GM23338 (cell line): ENCODE measurements at regions not wholly inside any gene's neighbourhood (a gene's known extent, or its start where the extent isn't known, plus 50 kb on each side); places are given as distances from the start of the nearest gene placed in this dataset.

Source experiments
- ATAC-seq: fragments of 200-7000 bp; cut with Tn5 transposase; 3 replicates; pipeline ENCODE4 v1.9.1; 2020
- DNase-seq: peaks from one replicate; pipeline ENCODE4 v3.0.0-alpha.2; 2015; ENCODE audit warnings: low spot score
- H2AFZ ChIP-seq: fragments of 200-600 bp; sonication (generic); 2 replicates; pipeline ENCODE4 v1.8.0; 2016; ENCODE audit warnings: antibody characterized with exemption, mild to moderate bottlenecking, moderate library complexity
- H3F3A ChIP-seq: fragments of 200-600 bp; sonication (generic); replicated peaks from 2 replicates; pipeline ENCODE4 v1.8.0; 2017; ENCODE audit warnings: antibody characterized with exemption, mixed run types, low read depth
- H3K27ac ChIP-seq: fragments of 200-600 bp; sonication (generic); 2 replicates; pipeline ENCODE4 v1.6.1; 2016; ENCODE audit warnings: low read depth
- H3K27me3 ChIP-seq: fragments of 200-600 bp; sonication (generic); 2 replicates; pipeline ENCODE4 v1.8.0; 2016; ENCODE audit warnings: mild to moderate bottlenecking, mixed run types, moderate library complexity; ENCODE audit not compliant: insufficient read depth
- H3K36me3 ChIP-seq: fragments of 200-600 bp; sonication (generic); 2 replicates; pipeline ENCODE4 v1.8.0; 2016; ENCODE audit warnings: mild to moderate bottlenecking; ENCODE audit not compliant: insufficient read depth
- H3K4me1 ChIP-seq: fragments of 200-600 bp; sonication (generic); 2 replicates; pipeline ENCODE4 v1.8.0; 2016; ENCODE audit warnings: mild to moderate bottlenecking, moderate library complexity; ENCODE audit not compliant: insufficient read depth
- H3K4me2 ChIP-seq: fragments of 200-600 bp; sonication (generic); 2 replicates; pipeline ENCODE4 v1.7.1; 2017; ENCODE audit warnings: mixed run types
- H3K4me3 ChIP-seq: fragments of 200-600 bp; sonication (generic); 2 replicates; pipeline ENCODE4 v1.6.1; 2016; ENCODE audit warnings: mixed run types
- H3K79me2 ChIP-seq: fragments of 200-600 bp; sonication (generic); replicated peaks from 2 replicates; pipeline ENCODE4 v1.8.0; 2017; ENCODE audit warnings: mild to moderate bottlenecking; ENCODE audit not compliant: insufficient read depth
- H3K9me2 ChIP-seq: fragments of 200-600 bp; sonication (generic); 2 replicates; pipeline ENCODE4 v1.8.0; 2017; ENCODE audit not compliant: insufficient read depth
- H4K20me1 ChIP-seq: fragments of 200-600 bp; sonication (generic); replicated peaks from 2 replicates; pipeline ENCODE4 v1.8.0; 2017; ENCODE audit warnings: mild to moderate bottlenecking; ENCODE audit not compliant: insufficient read depth
- H3K27ac Mint-ChIP-seq: 2 replicates; pipeline ENCODE4 v1.8.0; 2020; ENCODE audit warnings: inconsistent platforms, mild to moderate bottlenecking, moderate library complexity, mixed read lengths
- H3K27me3 Mint-ChIP-seq: 3 replicates; pipeline ENCODE4 v1.8.0; 2022; ENCODE audit warnings: low read depth, mild to moderate bottlenecking, moderate library complexity, mixed read lengths, inconsistent platforms; ENCODE audit not compliant: insufficient read depth, poor library complexity
- H3K36me3 Mint-ChIP-seq: 3 replicates; pipeline ENCODE4 v1.8.0; 2021; ENCODE audit warnings: low read depth, mild to moderate bottlenecking, inconsistent platforms, moderate library complexity, mixed read lengths
- H3K4me1 Mint-ChIP-seq: 3 replicates; pipeline ENCODE4 v1.8.0; 2020; ENCODE audit warnings: mild to moderate bottlenecking, inconsistent platforms, mixed read lengths
- H3K4me3 Mint-ChIP-seq: 3 replicates; pipeline ENCODE4 v1.8.0; 2021; ENCODE audit warnings: moderate library complexity, mild to moderate bottlenecking, inconsistent platforms, mixed read lengths
- H3K9me3 Mint-ChIP-seq: 3 replicates; pipeline ENCODE4 v1.8.0; 2020; ENCODE audit warnings: moderate library complexity, mild to moderate bottlenecking, inconsistent platforms, mixed read lengths
- CREB1 ChIP-seq: fragments of 250-450 bp; sonication (Bioruptor Pico); IDR thresholded peaks from 2 replicates; pipeline ENCODE4 v1.5.0; 2020; ENCODE audit warnings: low read depth, mild to moderate bottlenecking, moderate library complexity
- EZH2 ChIP-seq: fragments of 200-600 bp; sonication (generic); IDR thresholded peaks from one replicate; pipeline ENCODE4 v1.8.0; 2017; ENCODE audit warnings: antibody characterized with exemption, mild to moderate bottlenecking, low read depth; ENCODE audit not compliant: unreplicated experiment
- EZH2phosphoT487 ChIP-seq: fragments of 200-600 bp; sonication (generic); IDR thresholded peaks from one replicate; pipeline ENCODE4 v1.8.1; 2018; ENCODE audit warnings: antibody characterized with exemption; ENCODE audit not compliant: unreplicated experiment
- JUNB ChIP-seq: IDR thresholded peaks from one replicate; pipeline ENCODE4 v1.6.1; 2016; ENCODE audit warnings: antibody characterized with exemption; ENCODE audit not compliant: unreplicated experiment
- NANOG ChIP-seq: IDR thresholded peaks from 2 replicates; pipeline ENCODE4 v1.6.1; 2016; ENCODE audit warnings: antibody characterized with exemption, borderline replicate concordance
- STAT1 ChIP-seq: IDR thresholded peaks from one replicate; pipeline ENCODE4 v1.6.1; 2016; ENCODE audit warnings: antibody characterized with exemption; ENCODE audit not compliant: unreplicated experiment
- ZNF114 ChIP-seq: fragments of 250-450 bp; sonication (Bioruptor Pico); IDR thresholded peaks from 2 replicates; pipeline ENCODE4 v1.5.0; 2020; ENCODE audit warnings: mild to moderate bottlenecking, moderate library complexity
- ZNF331 ChIP-seq: fragments of 250-450 bp; sonication (Bioruptor Pico); IDR thresholded peaks from 2 replicates; pipeline ENCODE4 v1.5.0; 2020; ENCODE audit warnings: low read depth, mild to moderate bottlenecking, moderate library complexity
- ZNF462 ChIP-seq: fragments of 250-450 bp; sonication (Bioruptor Pico); IDR thresholded peaks from 2 replicates; pipeline ENCODE4 v1.5.0; 2020; ENCODE audit warnings: mild to moderate bottlenecking, moderate library complexity
- TF ChIP-seq, protein P1 (sequence below), 2 experiments: fragments of 200-600 bp in 1 of 2; sonication (generic) in 1 of 2; conservative IDR thresholded peaks; 2 replicates each; pipeline versions ENCODE4 v1.5.1 to v1.6.1; 2016 to 2017; ENCODE audit warnings: antibody characterized with exemption in 2 of 2, low read depth in 2 of 2, mild to moderate bottlenecking in 2 of 2, moderate library complexity in 1 of 2

DNA sequence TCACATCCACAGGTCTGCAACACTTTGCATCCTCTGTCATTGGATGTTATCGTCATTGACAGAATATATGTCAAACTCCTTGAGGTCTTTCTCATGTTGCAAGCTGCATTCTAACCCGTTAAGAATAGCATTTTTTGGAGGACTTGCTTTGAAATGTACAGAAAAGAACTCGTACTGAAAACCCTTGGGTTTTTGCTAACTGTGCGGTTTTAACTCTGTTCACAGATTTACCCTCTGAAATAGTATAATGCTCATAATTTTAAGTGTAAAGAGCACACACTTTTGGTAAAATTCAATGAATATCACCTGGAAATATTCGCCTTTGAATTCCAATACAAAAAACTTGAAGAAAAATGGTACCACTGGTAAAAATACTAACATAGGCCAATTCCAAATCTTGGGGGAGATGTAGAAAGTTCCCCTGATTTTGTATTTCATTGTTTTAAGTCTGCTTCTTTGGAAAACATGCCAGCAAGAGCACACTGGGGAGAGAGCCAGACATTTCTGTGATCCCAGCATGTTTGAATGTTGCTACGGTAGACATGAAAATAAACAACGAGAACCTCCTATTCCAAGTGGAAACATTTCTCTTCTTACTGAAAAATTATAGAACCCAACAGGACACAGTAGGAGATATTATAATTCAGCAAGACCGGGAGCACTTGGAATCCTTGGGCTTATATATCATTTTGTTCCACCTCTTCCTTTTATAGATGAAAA is 446.0 kb downstream of the AEBP2 start:
- no peak overlapping the region for H3K4me2 ChIP-seq
- TF ChIP-seq EZH2phosphoT487 (no peak), CREB1 (CRISPR knock-in tag) (no peak), NANOG (no peak), ZNF114 (CRISPR knock-in tag) (no peak)
- TF ChIP-seq, protein P1, sequence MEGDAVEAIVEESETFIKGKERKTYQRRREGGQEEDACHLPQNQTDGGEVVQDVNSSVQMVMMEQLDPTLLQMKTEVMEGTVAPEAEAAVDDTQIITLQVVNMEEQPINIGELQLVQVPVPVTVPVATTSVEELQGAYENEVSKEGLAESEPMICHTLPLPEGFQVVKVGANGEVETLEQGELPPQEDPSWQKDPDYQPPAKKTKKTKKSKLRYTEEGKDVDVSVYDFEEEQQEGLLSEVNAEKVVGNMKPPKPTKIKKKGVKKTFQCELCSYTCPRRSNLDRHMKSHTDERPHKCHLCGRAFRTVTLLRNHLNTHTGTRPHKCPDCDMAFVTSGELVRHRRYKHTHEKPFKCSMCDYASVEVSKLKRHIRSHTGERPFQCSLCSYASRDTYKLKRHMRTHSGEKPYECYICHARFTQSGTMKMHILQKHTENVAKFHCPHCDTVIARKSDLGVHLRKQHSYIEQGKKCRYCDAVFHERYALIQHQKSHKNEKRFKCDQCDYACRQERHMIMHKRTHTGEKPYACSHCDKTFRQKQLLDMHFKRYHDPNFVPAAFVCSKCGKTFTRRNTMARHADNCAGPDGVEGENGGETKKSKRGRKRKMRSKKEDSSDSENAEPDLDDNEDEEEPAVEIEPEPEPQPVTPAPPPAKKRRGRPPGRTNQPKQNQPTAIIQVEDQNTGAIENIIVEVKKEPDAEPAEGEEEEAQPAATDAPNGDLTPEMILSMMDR (conservative IDR thresholded peaks at IDR 0.05; ENCODE audit: low read depth in 2 of 2) = no peak

DNA sequence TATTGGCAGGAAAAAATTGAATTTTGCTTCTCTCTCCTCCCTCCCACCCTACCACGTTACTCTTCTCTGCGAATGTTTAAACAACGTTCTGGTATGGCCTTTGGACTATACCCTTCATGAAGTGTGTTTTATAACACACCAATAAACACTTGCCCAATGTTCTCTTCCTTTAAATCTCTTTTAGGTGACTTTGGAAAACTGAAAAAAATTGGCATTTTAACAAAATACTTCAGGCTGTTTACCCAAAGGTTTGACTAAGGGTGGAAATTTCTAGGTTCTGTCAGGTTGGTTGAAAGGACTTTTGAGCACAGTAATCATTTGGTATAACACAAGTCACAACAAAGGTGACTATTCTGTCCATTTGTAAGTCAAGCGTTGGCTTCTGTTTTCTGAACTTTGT is 446.8 kb downstream of the AEBP2 start:
- no peaks in the 10 kb centered on the region for H3F3A ChIP-seq
- H4K20me1 ChIP-seq = no peaks in the 10 kb centered on the region
- Mint-ChIP-seq H3K27ac (no peak overlapping the region), H3K27me3 (no peaks in the 10 kb centered on the region), H3K4me3 (no peak overlapping the region), H3K36me3 (peaks cover 4% of the 10 kb centered on the region; the same call in 1 of the 3 replicates), H3K9me3 (peaks cover 4% of the 10 kb centered on the region; the same call in 2 of the 3 replicates), H3K4me1 (no peaks in the 10 kb centered on the region)
- H3K4me1 ChIP-seq = no peaks in the 10 kb centered on the region
- no peak overlapping the region for H3K27ac ChIP-seq
- H3K4me2 ChIP-seq = no peak overlapping the region
- no peak overlapping the region for H2AFZ ChIP-seq
- H3K9me2 ChIP-seq = no peaks in the 10 kb centered on the region; the same call in 1 of the 2 replicates
- ATAC-seq (no peak), DNase-seq (no peak)
- no peaks in the 10 kb centered on the region for H3K79me2 ChIP-seq
- no peaks in the 10 kb centered on the region for H3K36me3 ChIP-seq
- H3K4me3 ChIP-seq = no peak overlapping the region
- H3K27me3 ChIP-seq = no peaks in the 10 kb centered on the region
- TF ChIP-seq CREB1 (CRISPR knock-in tag) = no peak
- TF ChIP-seq NANOG = no peak
- TF ChIP-seq EZH2 = no peak
- TF ChIP-seq ZNF462 (CRISPR knock-in tag) = no peak
- TF ChIP-seq JUNB = no peak
- TF ChIP-seq, protein P1 (conservative IDR thresholded peaks at IDR 0.05; ENCODE audit: low read depth in 2 of 2) = no peak
- TF ChIP-seq ZNF331 (CRISPR knock-in tag) = no peak
- TF ChIP-seq STAT1 = no peak
- TF ChIP-seq EZH2phosphoT487 = no peak

More for the DNA sequence above, 446.0 kb downstream of the AEBP2 start:
- DNase-seq (no peak), ATAC-seq (no peak)
- peaks cover 4% of the 10 kb centered on the region; the same call in 2 of the 3 replicates for H3K9me3 Mint-ChIP-seq
- no peak overlapping the region for H3K27ac Mint-ChIP-seq
- no peaks in the 10 kb centered on the region for H3K27me3 Mint-ChIP-seq
- no peaks in the 10 kb centered on the region for H4K20me1 ChIP-seq
- peak overlapping the region; percentile 11; the same call in 1 of the 2 replicates for H2AFZ ChIP-seq
- H3K4me1 ChIP-seq = no peaks in the 10 kb centered on the region
- no peaks in the 10 kb centered on the region for H3K4me1 Mint-ChIP-seq
- no peak overlapping the region for H3K4me3 ChIP-seq
- no peaks in the 10 kb centered on the region for H3K27me3 ChIP-seq
- H3K27ac ChIP-seq = no peak overlapping the region
- H3K36me3 Mint-ChIP-seq = peaks cover 4% of the 10 kb centered on the region; the same call in 1 of the 3 replicates
- no peak overlapping the region for H3K4me3 Mint-ChIP-seq
- no peaks in the 10 kb centered on the region; the same call in 1 of the 2 replicates for H3K9me2 ChIP-seq
- no peaks in the 10 kb centered on the region for H3K79me2 ChIP-seq
- no peaks in the 10 kb centered on the region for H3K36me3 ChIP-seq
- no peaks in the 10 kb centered on the region for H3F3A ChIP-seq
